ENCODE measurements at regions not wholly inside any gene's neighbourhood (a gene's known extent, or its start where the extent isn't known, plus 50 kb on each side); places are given as distances from the start of the nearest gene placed in this dataset.

DNA sequence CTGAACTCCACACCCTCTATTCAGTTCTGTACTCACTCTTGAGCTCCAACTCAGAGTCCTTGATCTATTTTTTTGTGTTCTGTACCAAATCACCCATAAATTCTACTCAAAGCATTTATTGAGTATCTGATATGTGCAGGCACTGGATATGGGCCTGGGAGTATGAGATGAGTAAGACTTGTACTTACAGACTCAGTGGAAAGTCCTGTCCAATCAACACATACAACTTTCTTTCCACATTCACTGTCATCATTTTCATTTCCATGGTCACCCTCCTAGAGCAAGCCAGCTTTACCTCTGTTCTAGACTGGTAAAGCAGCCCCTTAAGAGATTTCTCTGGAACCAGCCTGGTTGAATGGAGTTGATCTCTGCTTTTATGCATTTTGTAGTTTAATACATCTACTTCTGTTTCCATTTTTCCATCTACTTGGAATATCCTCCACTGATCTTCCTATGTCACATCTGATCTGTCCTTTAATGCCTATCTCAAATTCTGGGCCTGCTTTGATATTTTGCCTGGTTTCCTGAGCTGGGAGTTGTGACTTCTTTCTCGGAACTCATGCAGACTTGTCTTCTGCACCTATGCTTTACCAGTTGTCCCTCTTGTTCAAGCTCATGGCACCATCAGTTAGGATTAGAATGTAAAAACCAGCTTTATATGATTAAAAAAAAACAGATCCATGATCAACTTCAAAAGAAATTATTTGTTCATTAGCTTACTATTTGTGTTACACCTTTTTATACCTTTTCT is 96.9 kb upstream of the GLS start:
- no peak for TF ChIP-seq FOXS1 (CRISPR knock-in tag; IDR thresholded peaks at IDR 0.05)
- TF ChIP-seq EP300 (IDR thresholded peaks at IDR 0.05) = no peak
- TF ChIP-seq POLR2A (IDR thresholded peaks at IDR 0.05; ENCODE audit: low read length) = no peak
- TF ChIP-seq, protein P1, sequence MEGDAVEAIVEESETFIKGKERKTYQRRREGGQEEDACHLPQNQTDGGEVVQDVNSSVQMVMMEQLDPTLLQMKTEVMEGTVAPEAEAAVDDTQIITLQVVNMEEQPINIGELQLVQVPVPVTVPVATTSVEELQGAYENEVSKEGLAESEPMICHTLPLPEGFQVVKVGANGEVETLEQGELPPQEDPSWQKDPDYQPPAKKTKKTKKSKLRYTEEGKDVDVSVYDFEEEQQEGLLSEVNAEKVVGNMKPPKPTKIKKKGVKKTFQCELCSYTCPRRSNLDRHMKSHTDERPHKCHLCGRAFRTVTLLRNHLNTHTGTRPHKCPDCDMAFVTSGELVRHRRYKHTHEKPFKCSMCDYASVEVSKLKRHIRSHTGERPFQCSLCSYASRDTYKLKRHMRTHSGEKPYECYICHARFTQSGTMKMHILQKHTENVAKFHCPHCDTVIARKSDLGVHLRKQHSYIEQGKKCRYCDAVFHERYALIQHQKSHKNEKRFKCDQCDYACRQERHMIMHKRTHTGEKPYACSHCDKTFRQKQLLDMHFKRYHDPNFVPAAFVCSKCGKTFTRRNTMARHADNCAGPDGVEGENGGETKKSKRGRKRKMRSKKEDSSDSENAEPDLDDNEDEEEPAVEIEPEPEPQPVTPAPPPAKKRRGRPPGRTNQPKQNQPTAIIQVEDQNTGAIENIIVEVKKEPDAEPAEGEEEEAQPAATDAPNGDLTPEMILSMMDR (IDR thresholded peaks at IDR 0.05) = no peak
- no peak for TF ChIP-seq E2F6 (IDR thresholded peaks at IDR 0.05; ENCODE audit: borderline replicate concordance, low read depth)
- no peak for TF ChIP-seq CBX2 (IDR thresholded peaks at IDR 0.05; ENCODE audit: borderline replicate concordance, low read depth)
